NCI-H1930 (cell line): ENCODE measurements at regions not wholly inside any gene's neighbourhood (a gene's known extent, or its start where the extent isn't known, plus 50 kb on each side); places are given as distances from the start of the nearest gene placed in this dataset.

Source experiments
- DNase-seq, 2 experiments: peaks; one replicate each; lab custom pipeline; 2025; lab: John Stamatoyannopoulos, UW

DNA sequence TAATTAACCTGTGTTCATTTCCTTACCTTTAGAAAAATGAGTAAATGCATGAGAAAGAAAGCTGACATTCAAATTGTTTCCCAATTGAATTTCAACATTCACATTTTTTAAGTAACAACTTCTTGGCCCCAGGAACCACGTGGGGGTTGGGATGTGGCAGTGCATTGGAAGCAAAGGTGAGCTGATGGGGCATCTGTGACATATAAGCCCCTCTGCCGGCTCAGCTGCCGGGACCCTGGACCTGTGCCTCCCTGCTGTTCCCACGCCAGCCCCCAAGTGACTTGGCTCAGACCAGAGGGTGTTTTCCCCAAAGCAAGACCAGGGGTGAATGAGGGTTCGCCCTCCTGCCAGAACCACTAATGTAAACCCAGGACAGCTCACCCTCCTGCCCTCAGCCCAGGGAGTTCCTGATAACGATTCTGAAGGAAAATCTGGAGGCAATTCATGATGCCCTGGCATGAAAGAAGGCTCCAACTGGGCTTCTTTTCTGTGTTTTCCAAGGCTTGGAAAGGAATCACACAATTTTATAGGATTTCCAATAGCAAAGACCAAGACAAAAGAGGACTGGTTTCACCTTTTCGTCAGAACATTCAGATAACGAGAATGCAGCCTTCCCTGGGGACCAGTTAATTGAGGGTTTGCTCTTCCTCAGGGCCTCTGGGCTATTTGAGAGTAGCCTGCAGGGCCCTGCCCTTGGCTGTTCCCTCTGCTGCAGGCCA is 193.2 kb upstream of the TWIST2 start:
- DNase-seq, result no peak

GRCh38 chr2:238655198-238655860 is 192.6 kb upstream of the TWIST2 start:
- DNase-seq, result no peak

- DNase-seq, result no peak
Measured at GRCh38 chr2:238655974-238656722, 191.7 kb upstream of the TWIST2 start.

GRCh38 chr2:238657132-238658053 is 190.5 kb upstream of the TWIST2 start:
- no peak for DNase-seq

DNA sequence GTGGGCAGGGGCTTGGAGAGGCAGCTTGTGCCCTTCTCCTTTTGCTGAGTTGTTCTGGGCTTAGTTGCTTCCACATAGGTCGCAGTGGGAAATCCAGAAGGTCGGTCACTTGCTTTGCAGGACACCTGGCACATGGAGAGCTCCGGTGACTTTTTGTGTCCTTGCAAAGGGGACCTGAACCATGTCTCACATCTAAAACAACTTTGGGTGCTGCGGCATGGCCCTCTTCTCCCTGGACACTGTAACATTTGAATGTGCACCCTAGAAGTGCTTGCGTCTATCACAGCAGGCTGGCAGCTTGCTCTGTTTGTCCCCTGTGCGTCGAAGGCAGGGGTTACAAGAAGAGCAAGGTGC is 189.9 kb upstream of the TWIST2 start:
- no peak for DNase-seq

DNA sequence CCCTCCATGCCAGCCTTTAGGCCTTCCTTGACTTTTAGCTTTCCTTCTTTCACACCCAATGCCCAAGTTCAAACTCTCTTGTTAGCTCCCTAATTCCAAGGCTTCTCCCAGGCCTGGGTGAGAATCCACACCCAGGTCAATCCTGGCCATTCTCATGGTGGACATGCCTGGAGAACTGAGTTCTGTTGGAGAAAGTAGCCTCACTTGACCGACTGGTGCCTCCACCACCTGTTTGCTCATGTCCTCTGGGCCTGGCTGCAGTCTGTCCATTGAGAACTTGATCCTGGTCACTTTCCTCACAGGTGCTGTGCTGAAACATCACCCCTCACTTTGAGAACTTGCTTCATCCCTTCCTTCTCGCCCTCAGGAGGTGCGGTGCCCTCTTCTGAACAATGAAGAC is 189.1 kb upstream of the TWIST2 start:
- DNase-seq, result no peak

GRCh38 chr2:238659231-238659630 is 188.7 kb upstream of the TWIST2 start:
- no peak for DNase-seq

- no peak for DNase-seq
Measured at GRCh38 chr2:238663586-238663985, 184.3 kb upstream of the TWIST2 start.

GRCh38 chr2:238665919-238666318 is 182.0 kb upstream of the TWIST2 start:
- no peak for DNase-seq

DNA sequence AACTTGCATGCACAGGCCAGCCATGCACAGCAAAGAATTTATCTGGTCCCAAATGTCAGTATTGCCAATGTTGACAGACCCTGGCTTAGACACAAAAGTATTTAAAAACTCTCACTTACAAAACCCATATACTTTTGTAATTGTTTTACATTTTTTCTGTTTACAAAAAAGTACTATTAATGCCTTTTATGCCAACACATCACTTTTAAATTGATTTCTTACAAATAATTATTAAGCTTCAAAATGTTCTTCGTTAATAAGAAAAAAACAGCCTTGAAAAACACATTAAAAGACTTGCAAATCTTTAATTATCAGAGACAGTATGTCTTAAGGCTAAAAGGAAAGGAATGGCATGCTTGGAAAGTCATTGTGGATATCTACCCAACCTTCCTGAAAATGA is 181.3 kb upstream of the TWIST2 start:
- DNase-seq, result no peak

- no peak for DNase-seq
Measured at GRCh38 chr2:238667008-238667407, 180.9 kb upstream of the TWIST2 start.

GRCh38 chr2:238667639-238668038 is 180.2 kb upstream of the TWIST2 start:
- DNase-seq, result no peak

- DNase-seq, result no peak
Measured at GRCh38 chr2:238668426-238668825, 179.5 kb upstream of the TWIST2 start.

DNA sequence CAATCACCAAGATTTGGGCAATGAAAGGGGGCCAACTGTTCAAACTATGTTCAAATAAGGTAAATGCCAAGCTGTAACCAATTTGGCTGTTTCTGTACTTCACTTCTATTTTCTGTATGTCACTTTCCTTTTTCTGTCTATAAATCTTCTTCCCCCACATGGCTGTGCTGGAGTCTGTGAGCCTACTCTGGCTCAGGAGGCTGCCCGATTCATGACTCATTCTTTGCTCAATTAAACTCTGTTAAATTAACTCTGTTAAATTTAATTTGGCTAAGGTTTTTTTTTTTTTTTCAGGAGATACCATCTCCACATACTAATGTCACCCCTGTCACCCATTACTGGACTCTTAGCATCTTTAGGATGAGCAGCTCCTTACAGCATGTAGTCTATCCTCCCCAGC is 178.8 kb upstream of the TWIST2 start:
- no peak for DNase-seq

- no peak for DNase-seq
Measured at GRCh38 chr2:238669581-238670080, 178.3 kb upstream of the TWIST2 start.

GRCh38 chr2:238670111-238670585 is 177.7 kb upstream of the TWIST2 start:
- DNase-seq, result no peak

DNA sequence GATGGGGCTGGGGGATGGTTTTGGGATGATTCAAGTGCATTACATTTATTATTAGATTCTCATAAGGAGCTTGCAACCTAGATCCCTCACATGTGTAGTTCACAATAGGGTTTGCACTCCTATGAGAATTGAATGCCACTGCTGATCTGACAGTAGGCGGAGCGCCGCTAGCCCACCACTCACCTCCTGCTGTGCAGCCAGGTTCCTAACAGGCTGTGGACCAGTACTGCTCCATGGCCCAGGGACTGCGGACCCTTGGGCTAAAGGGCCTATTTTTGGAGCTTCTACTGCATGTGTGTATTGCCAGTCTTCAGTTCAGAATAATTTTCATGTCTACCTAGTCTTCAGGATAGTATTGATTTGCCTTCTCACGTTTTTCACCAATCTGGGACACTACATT is 165.3 kb upstream of the TWIST2 start:
- no peak for DNase-seq

GRCh38 chr2:238684362-238685326 is 163.2 kb upstream of the TWIST2 start:
- no peak for DNase-seq

DNA sequence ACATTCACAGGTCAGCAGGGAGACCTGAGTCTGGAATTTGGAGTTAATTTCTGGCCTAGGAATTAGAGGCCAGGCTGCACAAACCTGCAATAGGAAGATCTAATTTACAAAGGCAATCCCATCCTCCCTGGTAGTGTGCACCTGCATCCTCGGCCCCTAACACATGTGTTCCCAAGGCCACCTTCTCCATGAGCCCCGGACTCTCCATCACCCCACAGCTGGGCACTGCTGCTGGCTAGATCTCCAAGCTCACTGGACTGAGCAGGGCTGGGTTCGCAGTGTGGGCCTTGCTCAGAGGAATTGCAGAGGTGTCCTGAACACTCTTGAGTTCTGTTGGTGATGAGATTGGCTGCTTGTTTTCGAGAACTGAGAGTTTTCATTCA is 162.6 kb upstream of the TWIST2 start:
- DNase-seq, result no peak

DNA sequence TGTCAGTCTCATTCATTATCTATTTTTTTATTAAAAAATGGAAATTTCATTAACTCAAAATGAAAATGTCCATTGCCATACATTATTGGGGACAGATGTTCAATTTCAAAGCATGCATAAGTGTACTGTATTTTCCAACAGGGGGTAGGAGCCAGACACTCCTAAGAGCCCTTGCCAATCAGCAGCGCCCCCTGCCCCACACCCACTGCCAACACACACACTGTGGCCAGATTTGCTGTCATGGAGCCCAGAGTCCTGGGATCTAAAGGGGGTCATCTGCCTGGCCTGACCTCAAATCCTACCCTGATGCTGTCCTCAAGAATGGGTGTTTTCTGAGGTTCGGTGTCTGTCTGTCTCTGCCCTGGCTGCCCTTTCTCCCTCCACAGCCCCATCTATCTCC is 162.2 kb upstream of the TWIST2 start:
- DNase-seq, result no peak

DNA sequence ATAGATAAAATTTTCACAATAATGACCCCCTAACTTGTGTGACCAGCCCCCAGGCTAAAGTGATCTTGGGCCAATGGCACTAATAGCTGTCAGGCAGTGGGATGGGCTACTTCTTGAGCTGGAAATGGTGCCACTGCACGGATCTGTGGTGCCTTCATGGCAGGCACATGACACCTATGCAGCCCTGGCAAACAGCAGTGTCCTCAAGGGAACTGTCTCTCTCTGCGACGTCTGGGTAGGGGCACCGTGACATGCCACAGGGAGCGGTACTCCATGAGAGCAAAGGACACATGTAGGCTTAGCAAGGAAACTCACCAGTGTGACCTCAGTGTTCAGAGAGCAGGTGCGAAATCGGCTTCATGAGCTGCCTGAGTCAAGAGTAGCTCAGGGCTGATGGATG is 161.7 kb upstream of the TWIST2 start:
- no peak for DNase-seq
